ENCODE measurements at regions not wholly inside any gene's neighbourhood (a gene's known extent, or its start where the extent isn't known, plus 50 kb on each side); places are given as distances from the start of the nearest gene placed in this dataset.
"Not testable (repeated sequence)": the region's sequence is repeated elsewhere in the genome, so short reads cannot be mapped to it uniquely, and the experiment has no call there.

- not testable (repeated sequence) for H3K4me3 ChIP-seq (ENCODE audit: low read depth, low read length); DNase-seq (ENCODE audit: low read depth)
These were observed 245.3 kb downstream of the GOLGA6L6 start for GRCh38 chr15:20296261-20296660.

- H3K4me3 ChIP-seq (ENCODE audit: low read depth, low read length): no peak overlapping the region
- TF ChIP-seq CTCF (conservative IDR thresholded peaks at IDR 0.05; ENCODE audit: low read depth, low read length): no peak
- no peak for DNase-seq (ENCODE audit: low read depth)
These were observed 246.3 kb downstream of the GOLGA6L6 start for GRCh38 chr15:20295238-20295811.

- no peak for TF ChIP-seq CTCF (conservative IDR thresholded peaks at IDR 0.05; ENCODE audit: low read depth, low read length)
- DNase-seq (ENCODE audit: low read depth): no peak
- H3K4me3 ChIP-seq (ENCODE audit: low read depth, low read length): no peak overlapping the region
These were observed 246.9 kb downstream of the GOLGA6L6 start for GRCh38 chr15:20294651-20295237.

- H3K4me3 ChIP-seq (ENCODE audit: low read depth, low read length): not testable (repeated sequence)
These were observed 249.1 kb downstream of the GOLGA6L6 start for GRCh38 chr15:20292422-20293005.

GRCh38 chr15:20291616-20292015 is 250.0 kb downstream of the GOLGA6L6 start:
- not testable (repeated sequence) for H3K4me3 ChIP-seq (ENCODE audit: low read depth, low read length); DNase-seq (ENCODE audit: low read depth)

More at GRCh38 chr15:20292422-20293005, 249.1 kb downstream of the GOLGA6L6 start:
- DNase-seq (ENCODE audit: low read depth): not testable (repeated sequence)

GRCh38 chr15:20290606-20291005 is 251.0 kb downstream of the GOLGA6L6 start:
- not testable (repeated sequence) for DNase-seq (ENCODE audit: low read depth); H3K4me3 ChIP-seq (ENCODE audit: low read depth, low read length)

- not testable (repeated sequence) for H3K4me3 ChIP-seq (ENCODE audit: low read depth, low read length); DNase-seq (ENCODE audit: low read depth)
These were observed 252.0 kb downstream of the GOLGA6L6 start for GRCh38 chr15:20289538-20290103.

- not testable (repeated sequence) for H3K4me3 ChIP-seq (ENCODE audit: low read depth, low read length); DNase-seq (ENCODE audit: low read depth)
These were observed 252.6 kb downstream of the GOLGA6L6 start for GRCh38 chr15:20288800-20289537.

- not testable (repeated sequence) for H3K4me3 ChIP-seq (ENCODE audit: low read depth, low read length); DNase-seq (ENCODE audit: low read depth)
These were observed 255.0 kb downstream of the GOLGA6L6 start for GRCh38 chr15:20286559-20286958.

- H3K4me3 ChIP-seq (ENCODE audit: low read depth, low read length); DNase-seq (ENCODE audit: low read depth): not testable (repeated sequence)
These were observed 255.8 kb downstream of the GOLGA6L6 start for GRCh38 chr15:20285696-20286300.

- DNase-seq (ENCODE audit: low read depth); H3K4me3 ChIP-seq (ENCODE audit: low read depth, low read length): not testable (repeated sequence)
These were observed 256.6 kb downstream of the GOLGA6L6 start for GRCh38 chr15:20284891-20285535.

- not testable (repeated sequence) for DNase-seq (ENCODE audit: low read depth)
These were observed 257.9 kb downstream of the GOLGA6L6 start for GRCh38 chr15:20283651-20284050.

GRCh38 chr15:20282491-20282943 is 259.1 kb downstream of the GOLGA6L6 start:
- not testable (repeated sequence) for H3K4me3 ChIP-seq (ENCODE audit: low read depth, low read length); DNase-seq (ENCODE audit: low read depth)

More at GRCh38 chr15:20283651-20284050, 257.9 kb downstream of the GOLGA6L6 start:
- not testable (repeated sequence) for H3K4me3 ChIP-seq (ENCODE audit: low read depth, low read length)

- not testable (repeated sequence) for H3K4me3 ChIP-seq (ENCODE audit: low read depth, low read length); DNase-seq (ENCODE audit: low read depth)
These were observed 259.9 kb downstream of the GOLGA6L6 start for GRCh38 chr15:20281567-20282275.

Measured in choroid plexus epithelial cell (primary cell).